ENCODE measurements at regions not wholly inside any gene's neighbourhood (a gene's known extent, or its start where the extent isn't known, plus 50 kb on each side); places are given as distances from the start of the nearest gene placed in this dataset.

DNA sequence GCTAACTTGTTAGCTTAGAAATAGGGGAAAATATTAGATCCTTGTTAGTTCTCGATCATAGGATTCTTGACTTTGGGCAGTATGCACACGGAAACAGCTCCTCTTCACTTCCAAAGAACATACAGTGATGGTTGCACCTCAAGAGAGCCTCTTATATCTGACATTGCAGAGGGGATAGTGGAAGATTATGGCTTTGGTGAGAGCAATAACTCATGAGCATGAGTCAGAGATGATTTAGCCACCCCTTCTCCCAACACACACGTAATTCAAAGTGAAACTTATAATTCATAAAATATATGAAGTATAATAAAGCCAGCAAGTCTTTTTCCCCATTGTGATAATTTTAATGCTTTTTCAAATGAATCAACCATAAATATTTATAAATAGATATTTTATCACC, 683.7 kb downstream of the POM121L12 start:
- no peak for DNase-seq

DNA sequence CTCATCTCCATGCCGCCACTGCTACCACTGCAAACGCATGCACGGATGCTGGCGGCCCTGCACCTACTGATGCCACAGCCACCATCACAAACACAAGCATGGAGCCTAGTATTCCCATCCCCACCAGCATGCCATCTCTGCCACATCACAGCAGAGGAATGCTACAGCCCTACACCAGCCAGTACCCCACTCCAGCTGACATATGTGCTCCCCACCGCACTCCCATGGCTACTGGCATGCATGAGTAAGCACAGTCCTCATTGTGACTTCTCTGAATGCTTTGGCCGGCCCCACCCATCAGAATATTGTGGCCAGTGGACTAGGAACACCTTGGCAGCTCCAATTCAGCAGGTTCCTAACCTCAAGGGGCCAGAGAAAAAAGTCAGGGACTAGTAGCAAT, 705.5 kb downstream of the POM121L12 start:
- DNase-seq, result no peak

DNA sequence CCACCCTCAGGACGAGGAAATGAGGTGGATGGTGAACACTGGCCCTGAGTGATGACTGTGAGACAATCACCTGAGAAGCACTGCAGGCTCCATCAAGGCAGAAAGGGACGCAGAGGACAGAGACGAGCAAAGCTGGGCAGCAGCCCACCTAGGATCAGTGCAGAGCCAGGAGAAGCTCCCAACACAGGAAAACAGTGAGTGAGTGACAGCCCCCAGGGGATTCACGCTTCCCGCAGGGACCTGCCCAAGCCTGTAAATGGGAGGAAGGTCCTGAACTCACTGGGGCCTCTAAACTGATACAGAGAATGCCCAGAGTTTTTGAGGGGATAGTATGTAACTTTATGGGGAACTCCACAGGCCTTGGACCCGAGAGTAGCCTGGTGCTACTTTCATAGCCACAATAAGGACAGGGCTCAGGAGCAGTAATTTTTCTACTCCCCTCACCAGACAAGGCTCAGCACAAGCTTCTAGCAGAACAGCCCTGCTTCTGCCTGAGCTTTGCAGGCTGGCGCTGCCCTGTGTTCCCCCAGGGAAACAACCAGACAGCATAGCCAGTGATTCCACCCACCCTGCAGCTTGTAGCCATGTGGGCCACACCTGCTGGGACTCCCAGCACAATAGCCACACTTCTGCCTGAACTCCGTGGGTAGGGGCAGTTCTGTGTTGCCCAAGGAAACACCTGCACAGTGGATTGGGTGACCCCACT, 708.4 kb downstream of the POM121L12 start:
- no peak for DNase-seq

DNA sequence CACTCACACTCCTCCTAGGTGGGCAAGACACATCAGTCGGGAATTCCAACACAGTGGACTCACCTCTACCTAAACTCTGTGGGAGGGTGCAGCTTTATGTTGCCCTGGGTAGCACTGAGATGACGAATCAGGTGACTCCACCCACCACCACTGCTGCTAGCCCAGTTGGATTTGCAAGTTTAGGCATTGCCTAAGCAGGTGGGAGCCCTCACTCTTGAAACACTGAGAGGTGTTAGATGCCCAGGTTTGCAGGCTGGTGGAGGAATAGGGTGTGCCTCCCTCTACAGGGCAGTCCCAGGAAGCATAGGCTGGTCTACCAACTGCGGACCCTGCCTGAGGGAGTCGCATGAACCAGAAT, 708.9 kb downstream of the POM121L12 start:
- no peak for DNase-seq

DNA sequence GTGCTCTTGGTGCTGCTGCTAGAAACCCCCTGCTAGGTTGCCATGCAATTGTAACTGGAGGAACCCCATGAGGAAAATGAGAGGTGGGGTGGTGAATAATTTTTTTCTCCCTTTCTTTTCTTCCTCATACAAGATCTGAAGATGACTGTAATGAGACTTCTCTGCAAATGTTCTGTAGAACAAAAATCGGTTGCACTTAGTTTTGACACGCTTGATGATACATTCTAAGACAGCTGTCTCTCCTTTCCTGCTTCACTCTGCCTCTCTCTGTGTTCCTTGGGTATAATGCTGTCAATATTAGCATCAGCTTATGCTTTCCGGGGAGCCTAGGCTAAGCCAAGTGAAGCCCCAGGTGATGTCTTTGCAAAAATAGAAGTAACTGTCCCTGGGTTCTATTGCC, 721.5 kb downstream of the POM121L12 start:
- DNase-seq, result no peak

DNA sequence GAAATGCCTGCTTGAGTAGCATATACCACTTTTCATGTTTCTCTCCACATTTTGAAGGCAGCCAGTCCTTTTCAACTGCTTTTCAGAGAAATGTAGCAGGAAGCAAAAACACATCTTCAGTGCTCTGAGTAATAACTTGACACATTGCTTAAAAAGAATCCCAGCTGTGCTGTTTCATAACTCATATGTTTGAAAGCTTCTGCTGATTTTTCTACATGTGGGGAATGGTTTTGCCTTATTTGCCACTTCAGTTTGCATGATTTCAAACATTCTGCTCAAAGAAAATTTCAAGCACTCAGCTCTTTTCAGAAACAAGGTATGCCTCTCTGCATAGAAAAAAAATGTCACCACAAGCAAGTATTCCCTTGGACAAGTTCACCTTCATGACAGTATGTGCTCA, 732.8 kb downstream of the POM121L12 start:
- no peak for DNase-seq

DNA sequence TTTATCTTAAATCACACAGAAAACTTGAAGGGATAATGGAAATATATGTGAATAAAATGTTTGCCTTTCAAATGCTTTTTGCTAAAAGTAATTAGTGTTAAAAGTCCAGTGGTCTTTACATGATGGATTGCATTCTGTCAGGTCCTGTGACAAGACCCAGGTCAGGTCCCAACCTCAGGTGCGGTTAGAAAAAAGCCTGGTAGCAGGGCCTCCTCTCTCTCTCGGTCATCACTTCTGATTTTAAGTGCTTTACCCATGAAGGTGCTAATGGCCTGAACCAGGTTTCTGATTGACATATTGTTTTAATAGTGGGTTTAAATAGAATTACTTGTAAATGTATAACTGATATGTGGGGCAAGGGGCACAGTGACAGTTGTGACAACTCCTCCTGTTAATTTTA, 736.3 kb downstream of the POM121L12 start:
- DNase-seq, result no peak

DNA sequence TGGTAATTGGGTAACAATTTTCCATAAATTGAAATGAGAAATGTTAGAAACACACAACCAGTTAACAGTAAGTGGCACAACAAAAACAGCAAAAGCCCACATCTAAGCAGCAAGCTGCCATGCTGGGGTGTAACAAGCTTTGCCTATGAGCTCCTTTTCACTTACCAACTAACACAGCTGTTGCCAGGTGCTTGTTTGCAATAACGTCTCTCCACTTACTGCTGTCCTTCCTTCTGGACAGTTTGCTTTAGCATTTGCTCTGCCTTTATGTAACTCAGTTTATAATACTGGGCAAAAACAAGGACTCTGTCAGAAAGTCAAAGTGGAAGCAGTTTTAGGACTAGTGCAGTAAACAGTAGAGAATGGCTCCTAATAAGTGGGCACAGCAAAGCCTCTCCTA, 740.9 kb downstream of the POM121L12 start:
- no peak for DNase-seq

DNA sequence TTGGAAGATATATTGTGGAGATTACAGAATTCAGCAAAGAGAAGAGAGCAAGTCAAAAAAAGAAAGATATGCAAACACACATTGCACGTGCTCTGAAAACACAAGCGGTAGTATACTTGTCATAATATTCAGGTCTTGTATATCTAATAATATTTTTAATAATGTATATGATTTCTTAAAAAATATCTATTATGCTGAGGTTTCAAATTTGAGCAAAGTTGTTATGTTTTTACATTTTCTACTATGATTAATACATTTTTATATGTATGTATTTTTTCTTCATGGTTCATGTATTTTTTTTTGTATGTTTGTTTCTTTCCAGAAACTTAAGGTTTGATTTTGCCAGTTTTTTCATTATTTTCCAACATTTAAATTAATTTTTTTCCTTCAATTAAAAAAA, 752.4 kb upstream of the VSTM2A start:
- DNase-seq, result no peak

DNA sequence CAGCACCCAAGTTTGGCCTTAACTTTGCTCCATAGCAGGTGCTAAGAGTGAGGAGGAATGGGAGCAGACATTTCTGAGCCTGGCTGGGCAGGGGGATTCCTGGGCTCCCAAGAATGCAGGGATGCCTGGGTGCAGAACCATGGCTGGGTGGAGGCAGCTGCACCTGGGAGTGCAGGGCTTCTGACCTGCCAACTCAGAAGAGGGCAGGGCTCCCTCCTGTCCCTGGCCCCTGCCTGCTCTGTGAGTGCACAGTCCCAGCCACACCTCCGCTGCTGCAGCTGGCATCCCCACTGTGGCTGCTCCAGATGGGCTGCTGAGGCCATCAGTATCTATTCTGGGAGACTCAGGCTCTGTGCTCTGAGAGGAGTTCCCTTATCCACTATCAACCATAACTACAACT, 747.4 kb upstream of the VSTM2A start:
- no peak for DNase-seq

DNA sequence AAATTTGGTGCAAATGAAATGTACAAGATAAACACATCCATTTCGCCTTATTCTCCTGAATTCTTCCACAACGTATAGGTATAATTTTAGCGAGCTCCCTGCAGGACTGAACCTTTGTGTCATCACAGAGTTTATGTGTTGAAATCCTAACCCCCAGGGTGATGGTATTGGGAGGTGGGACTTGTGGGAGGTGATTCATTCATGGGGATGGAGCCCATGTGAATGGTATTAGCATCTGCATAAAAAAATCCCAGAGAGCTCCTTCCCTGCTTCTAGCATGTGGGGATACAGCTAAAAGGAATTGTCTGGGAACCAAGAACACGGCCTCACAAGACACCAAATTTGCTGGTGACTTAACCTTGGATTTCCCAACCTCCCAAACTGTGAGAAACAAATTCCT, 741.4 kb upstream of the VSTM2A start:
- DNase-seq, result no peak

DNA sequence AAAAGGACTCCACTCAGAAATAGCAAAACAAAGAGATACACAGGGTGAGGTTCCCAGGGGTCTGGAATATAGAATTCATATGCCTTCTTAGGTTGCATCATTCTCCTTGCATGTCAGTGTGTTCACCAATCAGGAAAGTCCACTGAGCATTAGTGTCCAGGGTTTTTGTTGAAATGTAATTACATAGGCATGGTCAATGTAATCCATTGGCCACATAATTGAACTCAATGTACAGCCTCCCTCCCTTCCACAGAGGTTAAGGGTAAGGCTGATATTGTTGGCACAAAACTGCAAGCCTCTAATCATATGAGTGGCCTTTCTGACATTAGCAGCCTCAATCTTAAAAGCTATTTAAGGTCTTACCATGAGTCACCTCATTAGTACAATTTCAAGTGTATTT, 736.1 kb upstream of the VSTM2A start:
- no peak for DNase-seq

DNA sequence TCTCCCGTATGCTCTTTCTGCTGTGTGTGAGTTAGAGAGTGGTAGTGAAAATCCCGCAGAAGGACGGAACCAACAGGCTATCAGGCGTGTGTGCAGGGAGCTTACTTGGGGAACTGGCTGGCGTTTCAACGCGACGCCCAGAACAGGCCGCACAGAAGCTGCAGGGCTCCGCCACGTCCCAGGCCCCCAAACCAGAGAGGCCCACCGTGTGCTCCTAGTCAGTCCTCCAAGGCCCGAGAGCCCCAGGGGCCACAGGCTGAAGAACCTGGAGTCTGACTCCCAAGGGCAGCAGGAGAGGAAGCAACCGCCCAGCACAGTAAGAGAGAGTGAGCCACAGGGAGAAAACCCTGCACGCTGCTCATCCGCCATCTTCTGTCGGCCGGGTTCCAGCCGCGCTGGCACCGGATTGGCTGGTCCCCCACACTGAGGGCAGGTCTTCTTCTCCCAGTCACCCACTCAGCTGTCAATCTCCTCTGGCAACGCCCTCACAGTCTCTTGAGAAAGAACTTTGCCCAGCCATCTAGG, 730.6 kb upstream of the VSTM2A start:
- no peak for DNase-seq

DNA sequence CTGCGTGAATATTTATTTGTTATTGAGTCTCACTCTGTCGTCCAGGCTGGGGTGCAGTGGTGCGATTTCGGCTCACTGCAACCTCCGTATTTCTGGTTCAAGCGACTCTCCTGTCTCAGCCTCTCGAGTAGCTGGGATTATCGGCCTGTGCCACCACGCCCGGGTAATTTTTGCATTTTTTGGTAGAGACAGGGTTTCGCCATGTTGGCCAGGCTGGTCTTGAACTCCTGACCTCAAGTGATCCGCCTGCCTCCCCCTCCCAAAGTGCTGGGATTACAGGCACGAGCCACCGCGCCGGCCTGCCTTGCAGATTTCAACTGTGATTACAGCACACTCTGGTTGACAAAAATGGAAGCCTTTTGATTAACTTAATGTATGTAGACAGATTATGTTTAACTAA, 730.0 kb upstream of the VSTM2A start:
- no peak for DNase-seq

DNA sequence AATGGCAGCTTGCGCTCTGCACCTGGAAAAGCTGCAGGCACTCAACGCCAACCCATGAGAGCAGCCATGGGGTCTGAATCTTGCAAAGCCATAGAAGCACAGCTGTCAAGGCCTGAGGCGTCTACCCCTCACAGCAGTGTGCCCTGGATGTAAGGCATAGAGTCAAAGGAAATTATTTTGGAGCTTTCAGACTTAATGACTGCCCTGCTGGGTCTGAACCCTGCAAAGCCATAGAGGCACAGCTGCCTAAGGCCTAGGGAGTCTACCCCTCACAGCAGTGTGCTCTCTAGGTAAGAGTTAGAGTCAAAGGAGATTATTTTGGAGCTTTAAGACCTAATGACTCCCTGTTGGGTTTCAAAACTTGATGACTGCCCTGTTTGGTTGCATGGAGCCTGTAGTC, 706.9 kb upstream of the VSTM2A start:
- no peak for DNase-seq

DNA sequence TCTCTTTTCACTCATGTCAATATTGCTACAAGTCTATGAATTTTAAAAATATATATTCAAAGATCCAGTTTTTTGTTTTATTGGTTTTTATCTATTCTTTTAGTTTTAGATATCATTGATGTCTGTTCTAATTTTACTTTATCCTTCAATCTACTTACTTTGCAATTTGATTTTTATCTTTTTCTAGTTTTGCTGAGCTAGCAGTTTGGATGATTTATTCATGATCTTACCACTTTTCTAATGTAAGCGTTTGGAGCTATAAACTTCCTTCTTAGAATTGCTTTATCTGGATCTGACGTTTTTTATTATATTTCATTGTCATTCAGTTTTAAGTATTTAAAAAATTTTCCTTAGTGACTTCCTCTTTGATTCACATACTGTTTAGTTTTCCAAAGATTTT, 664.5 kb upstream of the VSTM2A start:
- DNase-seq, result no peak

DNA sequence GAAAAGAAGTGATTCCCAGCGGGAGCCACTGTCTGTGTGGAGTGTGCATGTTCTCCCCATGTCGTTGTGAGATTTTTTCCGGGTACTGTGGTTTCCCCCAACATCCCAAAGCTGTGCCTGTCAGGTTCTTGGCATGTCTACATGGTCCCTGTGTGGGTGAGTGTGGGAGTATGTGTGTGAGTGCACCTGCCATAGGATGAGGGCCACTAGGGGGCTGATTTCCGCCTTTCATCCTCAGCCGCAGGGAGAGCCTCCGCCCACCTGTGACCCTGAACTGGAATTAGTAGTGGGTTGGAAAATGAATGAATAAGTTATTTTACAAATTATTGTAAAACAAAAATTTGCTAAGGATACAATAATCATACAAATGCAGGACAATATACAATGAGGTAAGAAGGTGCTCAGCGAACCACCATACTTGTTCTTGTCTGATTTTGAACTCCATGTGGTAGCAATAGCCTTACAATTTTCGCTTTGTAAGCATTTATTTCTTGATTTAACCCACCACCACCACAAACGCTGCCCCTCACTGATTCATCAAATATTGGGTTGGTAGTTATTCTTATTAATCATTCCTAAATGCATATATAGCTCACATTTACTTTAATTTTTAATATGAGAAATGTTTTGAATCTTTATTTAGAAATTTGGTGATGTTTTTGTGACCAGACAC, 641.2 kb upstream of the VSTM2A start:
- DNase-seq, result no peak

DNA sequence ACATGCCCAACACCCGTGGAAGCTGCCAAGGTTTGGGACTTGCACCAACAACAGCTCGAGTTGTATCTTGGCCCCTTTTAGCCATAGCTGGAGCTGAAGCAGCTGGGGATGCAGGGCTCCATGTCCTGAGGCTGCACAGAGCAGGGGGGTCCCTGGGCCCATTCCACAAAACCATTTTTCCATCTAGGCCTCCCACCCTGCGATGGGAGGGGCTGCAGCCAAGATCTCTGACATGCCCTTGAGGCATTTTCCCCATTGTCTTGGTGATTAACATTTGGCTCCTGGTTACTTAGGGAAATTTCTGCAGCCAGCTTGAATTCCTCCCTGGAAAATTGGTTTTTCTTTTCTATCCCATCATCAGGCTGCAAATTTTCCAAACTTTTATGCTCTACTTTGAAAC, 637.8 kb upstream of the VSTM2A start:
- no peak for DNase-seq

DNA sequence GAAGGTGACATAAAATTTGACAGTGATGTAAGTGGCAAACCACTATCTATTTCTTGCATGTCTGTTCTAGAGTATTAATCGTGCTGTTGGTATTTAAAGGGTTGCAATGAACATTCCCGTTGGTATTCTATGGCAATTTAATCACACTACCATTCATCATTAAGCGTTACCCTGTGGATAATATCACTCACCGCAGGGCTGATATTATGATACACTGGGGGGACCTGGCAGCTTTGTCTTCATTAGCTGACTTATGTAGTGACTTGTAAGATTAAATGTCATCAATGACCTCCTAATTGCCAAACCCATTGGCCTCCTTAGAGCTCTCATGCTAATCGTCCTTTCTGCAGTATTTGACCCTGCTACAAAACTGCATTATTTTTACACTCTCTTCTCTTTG, 624.5 kb upstream of the VSTM2A start:
- no peak for DNase-seq

DNA sequence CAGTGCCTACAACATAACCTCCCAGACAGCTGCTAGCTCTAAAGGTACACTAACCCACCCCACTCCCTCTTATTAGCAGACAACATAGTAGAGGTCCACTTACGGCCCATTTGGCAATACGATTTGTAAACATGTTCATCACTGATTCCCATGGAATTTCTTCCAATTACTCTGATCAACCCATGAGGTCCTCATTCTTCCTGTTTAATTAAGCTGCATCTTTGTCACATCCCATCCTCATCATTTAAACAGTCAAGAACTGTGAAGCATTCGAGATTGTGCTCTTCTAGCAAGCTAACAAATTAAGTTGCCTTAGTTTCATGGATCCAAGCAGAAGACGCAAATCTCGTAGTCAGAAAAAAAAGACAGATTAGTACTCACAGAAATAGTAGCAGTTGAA, 622.2 kb upstream of the VSTM2A start:
- DNase-seq, result no peak

DNA sequence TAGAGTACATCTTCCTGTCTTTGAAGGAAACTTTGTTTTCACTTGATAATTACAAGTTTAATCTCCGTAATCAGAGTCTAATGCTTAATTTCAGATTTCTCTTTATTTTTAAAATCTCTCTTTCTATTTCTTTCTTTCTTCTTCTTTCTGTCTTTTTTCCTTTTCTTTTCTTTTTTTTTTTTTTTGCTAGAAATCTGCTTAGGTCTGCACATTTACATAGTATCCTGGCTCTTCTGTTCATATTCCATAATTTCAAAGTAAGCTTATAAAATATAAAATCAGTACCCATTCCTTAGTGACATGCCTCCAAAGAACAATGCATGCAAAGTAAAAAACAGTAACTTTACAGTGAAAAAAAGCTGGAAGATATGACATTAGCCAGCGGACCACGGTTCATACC, 601.7 kb upstream of the VSTM2A start:
- no peak for DNase-seq

DNA sequence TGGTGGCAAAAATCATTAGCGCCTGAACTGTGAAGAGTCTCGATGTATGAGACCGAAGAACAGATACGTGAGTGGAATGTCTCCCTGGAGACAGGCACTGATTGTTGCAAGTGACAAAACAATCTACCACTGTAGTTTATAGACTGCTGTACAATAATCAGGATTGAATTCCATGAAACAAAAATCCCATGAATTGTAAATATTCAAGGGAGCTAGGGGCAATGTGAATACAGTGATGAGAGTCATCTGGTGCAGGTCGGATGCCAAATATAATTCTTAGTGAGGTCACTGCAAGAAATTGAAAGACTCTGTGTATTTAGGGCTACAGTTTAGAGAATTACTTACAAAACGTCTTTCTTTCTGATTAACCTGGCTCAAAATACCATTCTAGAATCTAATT, 594.4 kb upstream of the VSTM2A start:
- no peak for DNase-seq

DNA sequence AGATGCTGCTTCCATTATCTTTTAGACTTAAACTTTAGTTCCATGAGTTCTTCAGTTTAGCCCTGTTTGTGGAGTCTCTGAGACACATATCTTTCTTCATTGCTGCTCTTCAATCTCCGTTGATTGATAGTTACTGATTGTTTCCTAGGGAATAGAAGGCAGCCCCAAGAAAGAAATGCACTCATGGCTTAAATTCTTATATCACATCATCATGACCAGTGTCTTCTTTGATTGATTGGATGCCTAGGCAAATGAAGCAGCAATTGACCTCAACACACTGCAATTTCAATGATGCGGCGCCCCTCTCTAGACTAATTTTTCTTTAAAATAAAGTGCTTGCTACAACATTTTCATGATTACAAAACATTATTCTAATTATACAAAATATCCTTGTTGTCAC, 576.5 kb upstream of the VSTM2A start:
- no peak for DNase-seq

DNA sequence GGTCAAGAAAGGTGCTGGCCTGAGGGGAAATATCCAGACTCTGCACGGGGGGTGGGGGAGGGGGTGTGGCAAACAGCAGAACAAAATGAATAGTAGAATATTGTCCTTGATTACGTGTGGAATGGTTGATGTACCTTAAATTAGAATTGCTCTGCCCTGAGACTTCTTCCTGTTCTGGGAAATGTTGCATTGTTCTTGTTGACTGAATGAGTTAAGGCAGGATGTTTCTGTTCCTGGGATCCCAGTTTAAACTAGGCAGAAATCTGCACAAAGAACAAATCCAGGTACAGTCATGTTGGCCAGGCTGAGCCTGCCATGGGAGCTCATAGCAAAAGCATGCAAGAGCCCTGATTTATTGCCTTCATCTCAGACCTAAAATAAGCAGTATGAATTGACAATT, 558.7 kb upstream of the VSTM2A start:
- no peak for DNase-seq

DNA sequence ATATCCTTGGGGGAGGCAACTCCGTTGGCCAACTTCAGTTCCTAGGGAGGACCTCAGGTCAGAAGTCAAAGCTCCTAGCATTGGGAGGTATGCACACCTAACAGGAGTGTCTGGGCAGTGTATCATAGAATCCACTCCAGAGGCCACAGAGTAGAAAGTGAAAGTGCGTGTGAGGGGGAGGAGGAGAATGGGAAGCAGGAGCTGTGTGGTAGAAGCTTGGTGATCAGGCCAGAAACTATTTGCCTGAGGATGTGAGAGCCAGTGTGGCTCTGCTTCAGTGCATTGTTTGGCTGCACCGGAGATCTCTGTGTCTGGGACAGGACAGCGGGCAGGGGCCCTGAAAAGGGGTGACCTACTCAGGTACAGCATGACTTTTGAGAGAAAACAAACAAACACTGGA, 557.4 kb upstream of the VSTM2A start:
- DNase-seq, result no peak
